GM21737 (cell line): ENCODE measurements at regions not wholly inside any gene's neighbourhood (a gene's known extent, or its start where the extent isn't known, plus 50 kb on each side); places are given as distances from the start of the nearest gene placed in this dataset.
"Not testable (repeated sequence)": the region's sequence is repeated elsewhere in the genome, so short reads cannot be mapped to it uniquely, and the experiment has no call there.

Experiments used
- ATAC-seq: cut with Tn5 transposase; IDR thresholded peaks from one replicate; pipeline ENCODE4 v1.9.1; 2021; ENCODE audit warnings: mild to moderate bottlenecking, moderate library complexity; ENCODE audit not compliant: unreplicated experiment

DNA sequence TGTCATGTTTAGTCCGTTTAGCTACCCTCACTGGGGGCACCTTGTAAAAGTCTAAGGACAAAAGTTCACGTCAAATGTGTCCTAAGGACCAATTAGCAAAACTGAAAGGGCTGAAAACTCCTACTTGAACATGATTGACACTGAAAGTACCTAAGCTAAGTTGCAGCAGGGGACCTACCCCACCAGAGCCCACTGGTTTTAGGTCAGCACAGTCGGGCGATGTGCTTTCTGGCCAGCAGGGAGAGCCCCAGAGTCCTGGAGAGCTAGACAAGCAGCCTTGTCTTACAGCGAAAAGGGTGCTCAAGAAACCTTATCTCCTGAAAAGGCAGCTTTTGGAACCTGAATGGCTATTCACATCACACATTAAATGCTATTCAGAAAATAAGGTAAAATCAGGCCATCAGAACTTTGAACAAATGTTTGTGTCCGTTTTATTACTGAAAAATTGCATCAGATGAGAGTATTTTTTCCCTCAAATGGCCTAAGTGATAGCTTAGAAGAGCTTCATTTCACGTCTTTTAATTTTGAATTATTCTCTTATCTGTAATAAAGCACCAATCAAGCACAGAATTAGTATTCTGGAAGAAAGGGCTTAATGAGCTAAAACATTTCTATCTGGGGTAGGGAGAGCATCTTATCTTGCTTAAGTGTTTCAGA is 52.2 kb upstream of the MKI67 start:
- ATAC-seq = no peak

DNA sequence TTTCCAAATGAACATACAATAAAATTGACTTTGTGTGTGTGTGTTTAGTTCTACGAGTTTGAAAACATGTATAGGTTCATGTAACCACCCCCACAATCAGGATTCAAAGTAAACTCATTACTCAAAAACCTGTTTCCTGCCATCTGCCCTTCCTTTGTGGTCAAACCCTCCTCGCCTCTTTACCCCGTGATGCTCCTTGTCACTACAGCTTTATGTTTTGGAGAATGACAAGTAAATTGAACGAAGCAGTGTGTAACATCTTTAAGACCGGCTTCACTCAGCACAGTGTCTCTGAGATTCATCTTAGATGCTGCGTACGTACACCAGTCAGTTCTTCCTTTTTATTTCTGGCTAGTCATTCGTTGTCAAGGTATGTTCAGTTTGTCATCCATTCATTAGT is 54.6 kb upstream of the MKI67 start:
- no peak for ATAC-seq

DNA sequence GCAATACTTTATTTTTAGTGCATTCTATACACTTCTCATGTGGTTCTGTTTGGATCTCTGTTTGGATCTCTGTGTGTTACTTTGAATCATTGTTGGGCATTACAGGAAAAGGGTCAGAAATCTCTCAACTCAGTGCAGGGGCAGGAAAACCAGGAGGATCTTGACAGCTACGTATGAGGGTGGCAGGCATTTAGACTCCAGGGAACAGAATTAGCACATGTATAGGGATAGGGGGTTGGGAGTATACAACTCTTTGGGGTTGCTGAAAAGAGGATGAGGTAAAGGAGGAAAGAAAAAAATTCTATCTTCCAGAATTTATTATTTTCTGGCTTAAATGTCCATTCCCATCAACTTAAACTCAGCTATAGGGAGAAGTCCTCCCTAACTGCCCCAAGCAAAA is 59.4 kb upstream of the MKI67 start:
- no peak for ATAC-seq

DNA sequence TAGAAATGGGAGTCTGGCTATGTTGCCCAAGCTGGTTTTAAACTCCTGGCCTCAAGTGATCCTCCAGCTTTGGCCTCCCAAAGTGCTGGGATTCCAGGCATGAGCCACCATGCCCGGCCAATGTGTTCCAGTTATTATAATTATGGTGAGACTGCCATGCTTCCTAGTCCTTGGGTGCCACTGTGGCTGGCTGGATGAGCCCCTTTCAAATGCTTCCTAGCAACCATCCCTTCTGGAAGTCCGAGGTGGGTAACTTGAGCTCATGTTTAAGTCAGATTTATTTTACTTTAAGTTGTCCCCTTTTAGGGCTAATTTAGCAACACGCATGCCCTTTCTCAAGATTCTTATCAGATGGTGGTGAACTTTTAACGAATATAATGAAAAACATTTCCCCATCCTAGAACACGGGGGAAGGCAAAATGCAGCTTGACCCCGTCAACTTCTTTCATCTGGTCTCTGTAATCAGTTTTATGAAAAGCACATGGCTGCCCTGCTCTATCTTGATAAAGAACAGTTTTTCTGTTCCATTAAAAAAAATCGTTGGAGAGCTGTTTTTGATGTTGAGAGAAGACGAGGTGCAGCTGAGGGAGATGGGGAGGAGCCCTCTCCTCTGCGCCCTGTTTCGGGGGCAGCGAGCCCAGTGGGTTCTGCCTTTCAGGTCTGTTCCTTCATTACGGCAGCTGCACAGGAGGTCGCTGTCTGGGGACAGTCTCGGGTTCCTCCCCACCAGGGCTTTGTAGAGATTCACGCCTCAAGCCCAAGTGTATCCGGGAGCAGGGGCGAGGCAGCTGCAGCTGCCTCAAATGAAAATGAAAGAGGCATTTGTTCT is 61.0 kb upstream of the MKI67 start:
- no peak for ATAC-seq

DNA sequence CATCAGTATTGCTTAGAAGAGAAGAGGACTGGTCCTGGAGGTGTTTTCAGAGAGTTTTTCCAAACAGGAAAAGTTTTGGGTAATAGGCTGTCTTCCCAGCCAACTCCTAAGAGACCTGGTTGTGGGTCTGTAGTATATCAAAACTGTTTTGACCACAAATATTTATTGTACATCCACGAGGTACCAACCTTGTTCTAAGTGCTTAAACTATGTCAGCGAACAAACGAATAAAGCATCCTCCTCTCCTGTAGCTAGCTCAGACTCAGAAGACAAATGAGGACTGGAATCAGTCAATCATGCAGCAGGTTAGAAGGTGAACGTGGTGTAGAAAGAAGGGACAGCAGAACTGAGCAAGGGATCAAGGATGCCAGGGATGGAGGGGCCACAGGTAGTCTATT is 61.6 kb upstream of the MKI67 start:
- ATAC-seq = no peak

DNA sequence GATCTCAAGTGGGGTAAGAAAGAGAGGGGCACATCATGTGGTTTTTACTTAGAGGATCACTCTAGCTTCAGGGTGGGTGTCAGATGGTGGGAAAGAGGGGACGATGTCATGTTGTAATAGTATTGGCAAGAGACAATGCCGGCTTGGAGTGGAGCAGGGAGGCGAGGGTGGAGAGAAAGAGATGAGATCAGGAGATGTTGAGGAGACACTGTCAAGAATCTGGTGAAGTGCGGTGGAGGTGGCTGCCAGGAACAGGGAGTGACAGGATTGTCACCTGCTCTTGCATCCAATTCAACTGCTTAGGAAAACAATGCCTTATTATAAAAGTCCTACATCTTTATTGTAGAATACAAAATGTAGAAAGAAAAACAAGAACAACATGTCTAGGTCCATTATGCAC is 63.0 kb upstream of the MKI67 start:
- ATAC-seq = no peak

DNA sequence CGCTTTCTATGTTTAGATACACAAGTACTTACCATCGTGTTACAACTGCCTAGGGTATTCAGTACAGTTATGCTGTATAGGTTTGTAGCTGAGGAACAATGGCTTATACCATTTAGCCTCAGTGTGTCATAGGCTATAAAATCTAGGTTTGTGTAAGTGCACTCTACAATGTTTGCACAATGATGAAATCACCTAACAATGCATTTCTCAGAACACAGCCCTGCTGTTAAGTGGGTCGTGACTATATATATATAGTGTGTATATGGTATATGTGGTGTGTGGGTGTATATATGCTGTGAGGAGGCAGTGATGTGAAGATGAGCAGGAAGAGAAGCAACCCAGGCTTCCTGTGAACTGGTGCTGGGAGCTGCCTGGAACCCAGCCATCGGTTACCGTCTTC is 65.6 kb upstream of the MKI67 start:
- ATAC-seq = no peak

DNA sequence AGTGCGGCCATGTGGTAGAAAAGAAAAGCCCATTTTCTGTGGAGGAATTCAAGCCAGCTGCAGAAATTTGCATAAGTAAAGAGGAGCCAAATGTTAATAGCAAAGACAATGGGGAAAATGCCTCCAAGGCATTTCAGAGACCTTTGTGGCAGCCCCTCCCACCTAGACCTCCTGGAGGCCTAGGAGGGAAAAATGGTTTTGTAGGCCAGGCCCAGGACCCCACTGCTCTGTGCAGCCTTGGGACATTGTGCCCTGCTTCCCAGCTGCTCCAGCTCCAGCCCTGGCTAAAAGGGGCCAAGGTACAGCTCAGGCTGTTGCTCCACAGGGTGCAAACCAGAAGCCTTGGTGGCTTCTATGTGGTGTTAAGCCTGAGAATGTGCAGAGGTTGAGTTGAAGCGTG is 75.6 kb upstream of the MKI67 start:
- ATAC-seq = not testable (repeated sequence)

DNA sequence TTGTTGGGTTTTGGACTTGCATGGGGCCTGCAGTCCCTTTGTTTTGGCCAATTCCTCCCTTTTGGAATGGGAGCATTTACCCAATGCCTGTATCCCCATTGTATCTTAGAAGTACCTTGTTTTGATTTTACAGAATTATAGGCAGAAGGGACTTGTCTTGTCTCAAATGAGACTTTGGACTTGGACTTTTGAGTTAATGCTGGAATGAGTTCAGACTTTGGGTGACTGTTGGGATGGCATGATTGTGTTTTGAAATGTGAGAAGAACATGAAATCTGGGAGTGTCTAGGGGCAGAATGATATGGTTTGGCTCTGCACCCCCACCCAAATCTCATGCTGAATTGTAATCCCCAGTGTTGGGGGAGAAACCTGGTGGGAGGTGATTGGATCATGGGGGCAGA is 76.8 kb upstream of the MKI67 start:
- ATAC-seq = no peak

DNA sequence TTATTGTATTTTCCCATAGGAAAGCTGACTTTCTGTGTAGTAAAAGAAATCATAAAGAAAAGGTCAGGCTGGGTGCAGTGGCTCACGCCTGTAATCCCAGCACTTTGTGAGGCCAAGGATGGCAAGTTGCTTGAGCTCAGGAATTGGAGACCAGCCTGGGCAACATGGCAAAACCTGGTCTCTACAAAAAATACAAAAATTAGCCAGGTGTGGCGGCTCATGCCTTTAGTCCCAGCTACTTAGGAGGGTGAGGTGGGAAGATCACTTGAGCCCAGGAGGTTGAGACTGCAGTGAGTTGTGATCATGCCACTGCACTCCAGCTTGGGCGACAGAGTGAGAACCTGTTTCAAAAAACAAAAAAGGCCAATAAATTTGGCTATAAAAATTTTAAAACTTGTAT is 79.4 kb upstream of the MKI67 start:
- ATAC-seq = not testable (repeated sequence)

DNA sequence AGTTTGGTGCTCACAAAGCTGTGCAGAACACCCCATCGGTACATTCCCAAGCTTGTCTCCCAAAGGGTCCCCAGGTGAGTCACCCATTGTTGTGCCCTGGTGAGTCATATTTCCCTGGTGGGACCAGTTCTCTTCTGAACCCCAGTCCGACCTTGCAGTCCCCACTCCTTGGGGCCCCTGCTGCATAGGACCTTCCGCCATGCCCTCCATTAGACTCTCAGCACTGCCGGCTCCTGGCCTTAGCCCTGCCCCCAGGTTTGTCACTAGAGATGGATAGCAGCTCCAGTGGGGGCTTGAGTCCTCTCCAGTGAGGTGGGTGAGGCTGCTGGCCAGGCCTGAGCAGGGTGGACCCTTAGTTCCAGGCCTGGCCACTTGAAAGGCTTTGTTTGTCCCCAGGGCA is 80.5 kb upstream of the MKI67 start:
- ATAC-seq = no peak

DNA sequence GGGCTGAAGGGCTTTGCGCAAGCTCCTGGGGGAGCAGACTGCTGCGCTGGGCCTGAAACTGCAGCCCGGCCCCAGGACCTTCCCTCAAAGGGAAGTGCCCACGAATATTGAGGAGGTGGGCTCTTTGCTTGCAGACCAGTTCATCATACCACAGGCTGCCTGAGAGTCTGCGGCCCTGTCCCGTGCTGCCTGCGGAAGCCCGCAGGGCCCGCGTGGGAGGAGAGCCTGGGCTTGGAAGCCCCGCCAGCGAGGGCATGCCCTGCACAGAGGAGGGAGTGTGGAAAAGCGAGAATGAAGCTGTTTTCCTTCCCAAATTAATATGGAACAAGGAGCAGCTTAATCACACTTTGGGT is 83.6 kb upstream of the MKI67 start:
- no peak for ATAC-seq

DNA sequence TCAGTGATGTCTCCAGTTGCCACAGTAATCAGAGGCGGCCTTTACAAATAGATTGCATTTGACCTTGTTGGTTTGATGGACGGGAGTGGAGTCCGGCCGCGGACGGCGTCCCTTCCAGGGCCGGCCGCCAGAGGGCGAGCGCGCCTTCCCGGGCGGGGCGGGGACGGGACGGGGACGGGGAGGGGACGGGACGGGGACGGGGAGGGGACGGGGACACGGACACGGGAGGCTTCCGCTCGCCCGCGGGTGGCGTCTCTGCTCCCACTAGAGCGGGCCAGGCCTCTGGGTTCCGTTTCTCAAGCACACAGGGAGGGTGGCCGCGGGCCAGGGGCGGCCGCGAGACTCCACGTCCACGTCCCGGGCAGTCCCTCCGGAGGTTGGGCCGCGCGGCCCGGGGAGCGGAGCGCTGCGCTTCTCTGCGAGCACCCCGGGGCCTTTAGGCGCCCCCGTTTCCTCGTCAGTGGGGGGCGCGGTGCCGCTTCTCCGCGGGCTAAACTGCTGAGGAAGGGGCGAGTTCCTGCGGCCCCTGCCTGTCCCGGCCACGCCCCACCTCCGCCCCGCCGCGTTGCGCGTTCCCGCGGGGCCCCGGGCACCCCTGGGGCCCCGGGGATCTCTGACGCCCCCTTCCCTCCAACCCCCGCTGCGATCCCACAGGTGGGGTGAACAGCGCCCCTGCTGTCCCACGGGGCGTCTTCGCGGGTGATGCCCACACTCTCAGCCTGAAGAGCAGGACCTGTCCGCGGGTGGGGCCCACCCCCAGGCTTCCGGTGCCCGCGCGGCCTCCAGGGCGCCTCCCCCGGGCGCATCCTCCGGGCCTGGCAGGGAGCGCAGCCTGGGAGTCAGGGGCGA is 84.2 kb upstream of the MKI67 start:
- ATAC-seq = peak; percentile 49

DNA sequence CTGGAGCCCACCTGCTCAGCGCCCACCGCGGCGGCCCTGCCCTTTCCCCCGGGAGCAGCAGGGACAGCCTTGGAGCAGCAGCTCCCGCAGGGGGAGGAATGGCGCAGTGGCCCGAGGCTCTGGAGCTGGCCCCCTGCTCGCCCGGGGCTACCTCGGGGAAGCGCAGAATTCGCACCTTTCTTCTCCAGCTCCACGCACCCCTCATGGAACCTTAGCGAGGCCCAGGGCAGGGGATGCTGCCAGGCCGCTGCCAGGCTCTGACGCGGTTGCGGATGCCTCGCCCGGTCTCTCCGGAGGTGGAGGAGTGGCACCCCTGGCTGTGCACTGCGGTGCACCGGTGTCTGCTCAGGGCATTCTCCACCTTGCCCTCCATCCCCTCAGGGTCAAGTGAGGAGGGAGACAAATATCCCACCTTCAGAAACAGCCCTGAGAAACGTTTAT is 84.9 kb upstream of the MKI67 start:
- ATAC-seq = no peak

DNA sequence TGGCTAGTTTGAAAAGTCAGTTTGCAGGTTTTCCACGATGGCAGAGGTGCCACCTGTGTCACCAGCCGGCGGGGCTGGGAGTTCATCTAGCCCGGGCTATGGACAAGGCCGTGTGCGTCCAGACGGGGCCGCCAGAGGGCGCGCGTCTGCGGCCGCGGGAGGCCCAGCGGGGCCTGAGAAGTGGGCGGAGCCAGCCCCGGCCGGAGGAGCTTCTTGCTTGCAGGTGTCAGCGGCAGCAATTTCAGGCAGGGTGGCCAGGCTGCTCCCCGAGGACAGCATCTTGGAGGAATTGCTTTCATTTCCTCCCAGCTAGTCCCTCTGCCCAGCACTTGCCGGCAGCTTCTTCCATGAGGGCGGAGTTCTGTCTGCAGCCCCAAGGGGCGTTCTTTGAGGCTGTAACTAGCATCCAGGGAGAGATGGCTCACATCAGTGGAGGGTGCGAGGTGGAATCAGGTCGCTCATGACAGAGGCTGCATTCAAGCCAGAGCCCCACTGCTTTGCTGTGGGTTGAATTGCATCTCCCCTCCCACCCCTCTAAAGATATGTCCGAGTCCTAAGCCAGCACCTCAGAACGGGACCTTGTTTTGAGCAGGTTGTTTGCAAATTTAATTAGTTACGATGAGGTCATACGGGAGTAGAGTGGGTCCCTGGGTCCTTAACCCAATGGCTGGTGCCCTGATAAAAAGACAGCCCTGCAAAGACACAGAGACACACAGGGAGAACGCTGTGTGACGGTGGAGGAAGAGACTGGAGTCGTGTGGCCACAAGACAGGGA is 85.9 kb upstream of the MKI67 start:
- peak; percentile 98 for ATAC-seq

DNA sequence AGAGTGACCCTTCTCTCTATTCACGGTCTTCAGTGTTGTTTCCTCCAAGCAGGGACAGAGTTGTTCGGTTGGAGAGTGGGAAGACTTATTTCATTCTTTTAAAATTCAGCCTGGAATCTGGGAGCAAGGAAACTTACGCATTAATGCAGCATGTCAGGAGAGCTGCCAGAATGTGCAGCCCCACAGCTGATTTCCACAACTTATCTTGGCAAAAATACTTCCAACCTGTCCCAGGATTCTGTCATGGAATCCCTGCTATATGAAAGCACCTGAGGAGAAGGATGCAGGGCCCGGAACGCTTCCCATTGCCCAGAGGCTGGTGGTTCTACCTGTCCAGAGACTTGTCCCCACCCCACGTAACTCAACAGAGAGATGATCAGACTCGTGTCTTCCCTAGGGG is 86.9 kb upstream of the MKI67 start:
- ATAC-seq = no peak

DNA sequence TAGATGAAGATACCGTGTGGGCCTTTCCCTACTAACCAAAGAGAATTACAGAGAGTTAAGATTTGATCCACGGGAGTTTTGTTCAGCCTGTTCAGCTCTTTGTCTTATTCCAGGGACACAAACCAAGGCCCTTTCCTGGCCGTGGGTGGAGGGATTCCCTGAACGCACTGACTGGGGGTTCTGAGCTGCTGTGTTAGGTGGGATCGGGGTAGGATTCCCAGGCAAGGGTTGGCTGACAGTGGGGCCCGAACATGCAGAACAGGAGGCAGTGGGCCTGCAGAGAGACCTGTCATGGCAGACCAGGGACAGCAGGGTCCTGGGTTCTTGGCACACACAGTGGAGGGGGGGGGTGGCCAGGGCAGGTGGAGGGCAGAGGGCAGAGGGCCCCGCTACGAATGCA is 89.5 kb upstream of the MKI67 start:
- ATAC-seq = no peak

DNA sequence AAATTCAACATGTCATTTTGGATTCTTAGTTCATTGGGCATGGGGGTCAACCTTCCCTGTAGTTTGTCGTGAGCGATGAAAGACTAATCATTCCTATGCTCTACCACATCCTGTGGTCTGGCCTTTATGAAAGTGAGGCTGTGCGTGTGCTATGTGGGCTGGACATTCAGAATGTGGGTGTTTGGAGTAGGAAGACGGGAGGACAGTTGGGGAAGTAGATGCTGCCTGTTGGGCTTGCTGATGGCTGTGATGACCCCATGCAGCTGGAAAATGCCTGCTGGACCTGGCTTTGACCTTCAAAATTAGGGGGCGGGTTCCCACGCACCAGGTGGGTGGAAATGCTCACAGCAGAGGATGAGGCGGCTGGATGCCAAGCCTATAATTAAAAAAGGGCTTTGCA is 90.9 kb upstream of the MKI67 start:
- ATAC-seq = no peak

DNA sequence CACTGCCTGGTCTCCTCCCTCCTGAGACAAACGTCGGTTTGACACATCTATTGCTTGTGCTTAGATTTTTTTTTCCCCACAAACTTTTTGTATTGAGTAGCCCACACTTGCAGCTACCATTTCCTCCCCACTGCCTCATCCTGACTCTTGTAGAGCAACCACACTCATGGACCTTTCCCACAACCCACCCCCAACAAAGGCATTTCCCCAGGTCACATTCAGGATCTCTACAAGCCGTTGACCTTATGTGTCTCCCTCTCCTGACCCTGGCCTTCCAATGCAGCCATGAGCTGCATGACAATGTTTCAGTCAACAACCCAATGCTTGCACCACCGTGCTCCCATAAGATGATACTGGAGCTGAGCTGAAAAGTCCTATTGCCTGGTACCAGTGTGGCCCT is 91.9 kb upstream of the MKI67 start:
- ATAC-seq = no peak

DNA sequence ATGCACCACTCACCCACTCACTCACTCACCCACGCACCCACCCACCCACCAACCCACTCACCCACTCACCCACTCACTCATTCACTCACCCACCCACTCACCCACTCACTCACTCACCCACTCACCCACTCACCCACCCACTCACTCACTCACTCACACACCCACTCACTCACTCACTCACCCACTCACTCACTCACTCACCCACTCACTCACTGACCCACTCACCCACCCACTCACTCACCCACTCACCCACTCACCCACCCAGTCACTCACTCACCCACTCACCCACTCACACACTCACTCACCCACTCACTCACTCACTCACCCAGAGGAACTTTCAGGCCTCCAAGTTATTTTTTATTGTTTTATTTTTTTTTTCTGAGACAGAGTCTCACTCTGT is 93.1 kb upstream of the MKI67 start:
- ATAC-seq = no peak

DNA sequence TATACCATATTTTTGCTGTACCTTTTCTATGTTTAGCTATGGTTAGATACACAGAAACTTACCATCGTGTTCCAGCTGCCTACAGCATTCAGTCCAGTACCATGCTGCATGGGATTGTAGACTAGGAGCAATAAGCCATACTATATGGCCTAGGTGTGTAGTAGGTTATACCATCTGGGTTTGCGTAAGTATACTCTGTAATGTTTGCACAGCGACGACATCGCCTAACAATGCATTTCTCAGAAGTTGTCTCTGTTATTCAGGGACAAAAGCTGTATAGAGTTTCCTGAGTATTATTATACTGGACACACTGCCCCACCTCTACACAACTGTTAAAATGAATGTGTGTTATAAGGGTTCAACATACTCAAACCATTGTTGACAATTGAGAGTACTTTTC is 93.8 kb upstream of the MKI67 start:
- no peak for ATAC-seq
